ENCODE measurements at regions not wholly inside any gene's neighbourhood (a gene's known extent, or its start where the extent isn't known, plus 50 kb on each side); places are given as distances from the start of the nearest gene placed in this dataset.

- TF ChIP-seq PKNOX1 (IDR thresholded peaks at IDR 0.05) (peak; percentile 71), BHLHE40 (IDR thresholded peaks at IDR 0.05; ENCODE audit: borderline replicate concordance) (no peak), NFRKB (IDR thresholded peaks at IDR 0.05) (no peak), FOXA1 (IDR thresholded peaks at IDR 0.05) (no peak), SUZ12 (IDR thresholded peaks at IDR 0.05) (no peak), ARNT (IDR thresholded peaks at IDR 0.05) (no peak), ZNF384 (IDR thresholded peaks at IDR 0.05) (no peak), SP1 (IDR thresholded peaks at IDR 0.05) (no peak), FOXK2 (IDR thresholded peaks at IDR 0.05) (no peak), FOXM1 (IDR thresholded peaks at IDR 0.05; ENCODE audit: borderline replicate concordance) (no peak), TARDBP (IDR thresholded peaks at IDR 0.05) (no peak), L3MBTL2 (conservative IDR thresholded peaks at IDR 0.05) (no peak)
These were observed 228.5 kb upstream of the RASGEF1B start for GRCh38 chr4:81700189-81700588.

All from HEK293T (cell line).